GM21390 (cell line): ENCODE measurements at regions not wholly inside any gene's neighbourhood (a gene's known extent, or its start where the extent isn't known, plus 50 kb on each side); places are given as distances from the start of the nearest gene placed in this dataset.
"Not testable (repeated sequence)": the region's sequence is repeated elsewhere in the genome, so short reads cannot be mapped to it uniquely, and the experiment has no call there.

Experiments
- ATAC-seq: cut with Tn5 transposase; IDR thresholded peaks from one replicate; pipeline ENCODE4 v1.9.1; 2021; ENCODE audit not compliant: unreplicated experiment

- no peak for ATAC-seq
Observed at GRCh38 chr2:198917926-198918720, 539.6 kb downstream of the SATB2 start.

- ATAC-seq = no peak
Observed at GRCh38 chr2:198917275-198917674, 540.5 kb downstream of the SATB2 start.

DNA sequence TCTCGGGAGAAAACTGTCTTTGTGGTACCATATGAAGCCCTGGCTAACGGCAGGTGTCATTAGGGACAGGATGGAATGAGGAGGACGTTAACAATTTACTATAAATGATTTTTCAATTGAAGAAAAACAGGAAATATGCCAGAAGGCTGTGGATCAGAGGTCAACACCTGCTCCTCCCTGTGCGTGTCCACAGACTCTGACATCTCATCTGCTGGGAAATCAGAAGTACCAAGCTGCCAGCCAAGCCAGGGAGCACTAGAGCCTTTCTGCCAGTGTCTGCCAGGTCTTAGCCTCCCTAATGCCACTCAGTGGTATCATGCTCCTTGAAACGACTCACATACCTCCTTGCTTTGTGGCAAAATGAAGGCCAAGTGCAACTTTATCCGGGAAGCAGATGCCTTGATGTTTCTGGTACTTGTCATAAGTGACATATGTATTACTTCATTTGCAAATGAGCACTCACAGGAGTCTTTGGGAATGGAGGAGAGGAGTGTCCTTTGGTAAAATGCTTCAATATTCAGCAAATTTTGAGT, 541.1 kb downstream of the SATB2 start:
- no peak for ATAC-seq

- ATAC-seq = peak; percentile 98
Observed at GRCh38 chr2:198913394-198914152, 544.2 kb downstream of the SATB2 start.

- no peak for ATAC-seq
Observed at GRCh38 chr2:198909525-198910267, 548.0 kb downstream of the SATB2 start.

- peak; percentile 83 for ATAC-seq
Observed at GRCh38 chr2:198905881-198906612, 551.7 kb downstream of the SATB2 start.

DNA sequence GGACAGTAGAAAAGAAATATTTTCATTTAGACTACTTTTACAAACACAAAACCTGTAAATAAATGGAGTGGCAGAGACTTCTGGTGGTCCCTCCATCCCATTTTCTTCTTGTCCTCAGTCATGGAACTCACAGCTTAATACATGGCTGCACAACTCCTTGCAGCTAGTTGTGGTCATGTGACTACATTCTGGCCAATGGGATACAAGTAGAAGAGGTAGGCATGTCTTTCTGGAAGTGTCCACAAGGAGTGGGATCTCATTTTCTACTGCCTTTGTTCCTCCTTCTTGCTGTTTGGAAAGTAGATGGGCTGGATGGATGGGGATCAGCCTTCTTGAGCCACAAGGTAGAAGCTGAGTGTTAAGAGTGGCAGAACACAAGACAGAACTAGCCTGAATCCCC, 555.8 kb downstream of the SATB2 start:
- no peak for ATAC-seq

- no peak for ATAC-seq
Observed at GRCh38 chr2:198900141-198900540, 557.6 kb downstream of the SATB2 start.

- peak; percentile 75 for ATAC-seq
Observed at GRCh38 chr2:198890490-198890889, 567.2 kb downstream of the SATB2 start.

GRCh38 chr2:198883604-198884003, 574.1 kb downstream of the SATB2 start:
- no peak for ATAC-seq

- no peak for ATAC-seq
Observed at GRCh38 chr2:198880986-198881385, 576.8 kb downstream of the SATB2 start.

GRCh38 chr2:198880421-198880820, 577.3 kb downstream of the SATB2 start:
- no peak for ATAC-seq

GRCh38 chr2:198874472-198874858, 583.3 kb downstream of the SATB2 start:
- peak; percentile 85 for ATAC-seq

GRCh38 chr2:198873503-198874471, 584.0 kb downstream of the SATB2 start:
- ATAC-seq = peak; percentile 9

GRCh38 chr2:198863655-198864054, 594.1 kb downstream of the SATB2 start:
- no peak for ATAC-seq

DNA sequence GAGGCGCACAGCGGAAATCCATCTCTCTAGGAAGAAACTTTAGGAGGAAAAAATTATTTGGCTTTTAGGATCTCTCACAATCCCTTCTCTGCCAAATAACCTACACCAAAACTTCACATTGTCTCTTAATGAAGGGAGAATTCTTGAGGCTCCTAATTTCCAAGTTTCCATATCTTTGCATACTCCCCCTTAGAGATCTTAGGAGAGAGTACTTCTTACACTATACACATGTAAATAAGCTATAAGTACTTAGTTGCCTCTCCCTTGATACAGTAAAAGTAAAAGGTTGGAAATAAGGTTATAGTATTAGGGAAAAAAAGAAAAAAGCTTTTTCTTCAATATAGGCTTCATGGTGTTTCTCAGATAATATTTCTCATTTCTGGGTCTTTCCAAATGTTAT, 596.7 kb downstream of the SATB2 start:
- ATAC-seq = no peak

- no peak for ATAC-seq
Observed at GRCh38 chr2:198857246-198857645, 600.5 kb downstream of the SATB2 start.

DNA sequence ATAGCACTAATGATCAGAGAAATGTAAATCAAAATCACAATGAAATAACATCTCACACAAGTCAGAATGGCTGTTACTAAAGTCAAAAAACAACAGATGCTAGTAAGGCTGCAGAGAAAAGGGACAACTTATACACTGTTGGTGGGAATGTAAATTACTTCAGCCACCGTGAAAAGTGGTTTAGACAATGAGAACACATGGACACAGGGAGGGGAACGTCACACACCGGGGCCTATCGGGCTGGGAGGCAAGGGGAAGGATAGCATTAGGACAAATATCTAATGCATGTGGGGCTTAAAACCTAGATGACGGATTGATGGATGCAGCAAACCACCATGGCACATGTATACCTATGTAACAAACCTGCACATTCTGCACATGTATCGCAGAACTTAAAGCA, 602.0 kb downstream of the SATB2 start:
- ATAC-seq = not testable (repeated sequence)

GRCh38 chr2:198852248-198852647, 605.5 kb downstream of the SATB2 start:
- ATAC-seq = no peak

DNA sequence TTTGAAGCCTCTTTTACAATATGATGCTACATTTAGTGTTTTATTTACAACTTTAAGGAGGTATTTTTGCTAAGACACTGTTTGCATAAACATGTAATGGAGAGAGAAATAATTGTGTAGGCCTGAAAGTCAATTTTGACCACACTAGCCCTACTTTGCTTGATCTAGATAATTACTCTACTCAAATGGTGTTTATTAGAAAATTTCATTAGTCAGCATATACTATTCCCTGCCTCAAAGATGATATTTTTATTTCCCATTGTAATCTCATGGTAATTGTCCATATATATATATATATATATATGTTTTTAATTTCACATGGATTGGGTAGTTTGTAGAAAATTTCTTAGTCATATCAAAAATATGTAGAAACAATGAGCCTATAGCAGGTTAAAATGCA, 632.2 kb downstream of the SATB2 start:
- no peak for ATAC-seq
